ENCODE measurements at regions not wholly inside any gene's neighbourhood (a gene's known extent, or its start where the extent isn't known, plus 50 kb on each side); places are given as distances from the start of the nearest gene placed in this dataset.
"Not testable (repeated sequence)": the region's sequence is repeated elsewhere in the genome, so short reads cannot be mapped to it uniquely, and the experiment has no call there.

DNA sequence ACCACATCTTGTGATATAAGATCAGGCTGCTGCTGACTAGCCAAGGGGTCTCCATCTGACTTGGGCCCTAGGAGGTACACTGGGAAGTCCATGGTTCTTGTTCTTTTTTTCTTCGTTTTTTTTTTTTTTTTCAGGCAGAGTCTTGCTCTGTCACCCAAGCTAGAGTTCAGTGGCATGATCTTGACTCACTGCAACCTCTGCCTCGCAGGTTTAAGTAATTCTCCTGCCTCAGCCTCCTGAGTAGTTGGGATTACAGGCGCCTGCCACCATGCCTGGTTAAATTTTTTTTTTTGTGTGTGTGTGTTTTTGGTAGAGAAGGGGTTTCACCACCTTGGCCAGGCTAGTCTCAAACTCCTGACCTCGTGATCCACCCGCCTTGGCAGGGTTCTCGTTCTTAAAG is 178.2 kb downstream of the RMST start:
- H3K27ac ChIP-seq: no peak overlapping the region
- TF ChIP-seq, protein P1, sequence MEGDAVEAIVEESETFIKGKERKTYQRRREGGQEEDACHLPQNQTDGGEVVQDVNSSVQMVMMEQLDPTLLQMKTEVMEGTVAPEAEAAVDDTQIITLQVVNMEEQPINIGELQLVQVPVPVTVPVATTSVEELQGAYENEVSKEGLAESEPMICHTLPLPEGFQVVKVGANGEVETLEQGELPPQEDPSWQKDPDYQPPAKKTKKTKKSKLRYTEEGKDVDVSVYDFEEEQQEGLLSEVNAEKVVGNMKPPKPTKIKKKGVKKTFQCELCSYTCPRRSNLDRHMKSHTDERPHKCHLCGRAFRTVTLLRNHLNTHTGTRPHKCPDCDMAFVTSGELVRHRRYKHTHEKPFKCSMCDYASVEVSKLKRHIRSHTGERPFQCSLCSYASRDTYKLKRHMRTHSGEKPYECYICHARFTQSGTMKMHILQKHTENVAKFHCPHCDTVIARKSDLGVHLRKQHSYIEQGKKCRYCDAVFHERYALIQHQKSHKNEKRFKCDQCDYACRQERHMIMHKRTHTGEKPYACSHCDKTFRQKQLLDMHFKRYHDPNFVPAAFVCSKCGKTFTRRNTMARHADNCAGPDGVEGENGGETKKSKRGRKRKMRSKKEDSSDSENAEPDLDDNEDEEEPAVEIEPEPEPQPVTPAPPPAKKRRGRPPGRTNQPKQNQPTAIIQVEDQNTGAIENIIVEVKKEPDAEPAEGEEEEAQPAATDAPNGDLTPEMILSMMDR (conservative IDR thresholded peaks at IDR 0.05): no peak

DNA sequence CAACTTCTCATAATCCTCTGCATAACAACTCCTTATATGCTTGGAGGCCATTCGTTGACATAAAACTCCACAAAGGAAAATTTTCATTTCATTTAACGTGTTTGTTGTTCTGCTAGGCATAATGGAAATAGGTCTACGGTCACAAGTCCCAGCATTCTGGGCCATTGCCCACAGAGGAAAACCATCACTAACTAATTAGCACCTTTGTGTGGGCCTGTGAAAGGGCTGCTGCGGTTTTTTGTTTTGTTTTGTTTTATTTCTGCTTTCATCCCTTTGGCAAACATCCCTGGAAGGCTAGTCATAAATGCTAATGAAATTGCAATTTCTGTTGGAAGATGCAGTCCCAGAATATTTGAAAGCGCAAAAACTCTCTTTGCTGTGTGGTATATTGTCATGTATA is 180.3 kb downstream of the RMST start:
- TF ChIP-seq, protein P1 (conservative IDR thresholded peaks at IDR 0.05): no peak
- no peak overlapping the region for H3K27ac ChIP-seq

- TF ChIP-seq, protein P1 (conservative IDR thresholded peaks at IDR 0.05): no peak
- H3K27ac ChIP-seq: no peak overlapping the region
Observed at GRCh38 chr12:97643924-97644323, 181.3 kb downstream of the RMST start.

DNA sequence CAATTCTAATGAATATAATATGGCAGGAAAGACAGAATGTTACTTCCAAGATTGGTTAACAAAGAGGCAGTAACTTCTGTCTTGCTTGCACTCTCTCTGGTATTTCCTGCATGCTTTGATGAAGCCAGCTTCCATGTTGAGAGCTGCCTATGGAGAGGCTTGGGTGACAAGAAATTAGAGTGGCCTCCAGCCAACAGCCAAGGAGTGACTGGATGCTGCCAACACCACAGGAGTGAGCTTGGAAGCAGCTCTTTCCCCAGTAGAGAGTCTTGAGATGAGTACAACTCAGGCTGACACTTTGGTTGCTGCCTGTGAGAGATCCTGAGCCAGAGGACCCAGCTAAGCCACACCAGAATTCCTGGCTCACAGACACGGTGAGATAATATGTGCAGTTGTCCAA is 183.1 kb downstream of the RMST start:
- H3K27ac ChIP-seq: no peak overlapping the region
- TF ChIP-seq, protein P1 (conservative IDR thresholded peaks at IDR 0.05): no peak

GRCh38 chr12:97647142-97647541 is 184.5 kb downstream of the RMST start:
- H3K27ac ChIP-seq: no peak overlapping the region
- TF ChIP-seq, protein P1 (conservative IDR thresholded peaks at IDR 0.05): no peak

GRCh38 chr12:97650242-97650641 is 187.6 kb downstream of the RMST start:
- no peak overlapping the region for H3K27ac ChIP-seq
- TF ChIP-seq, protein P1 (conservative IDR thresholded peaks at IDR 0.05): no peak

- H3K27ac ChIP-seq: not testable (repeated sequence)
Observed at GRCh38 chr12:97656548-97656947, 193.9 kb downstream of the RMST start.

GRCh38 chr12:97659117-97659880 is 196.7 kb downstream of the RMST start:
- TF ChIP-seq, protein P1 (conservative IDR thresholded peaks at IDR 0.05): no peak
- no peak overlapping the region for H3K27ac ChIP-seq
